CD4-positive, alpha-beta T cell (primary cell): ENCODE measurements at regions not wholly inside any gene's neighbourhood (a gene's known extent, or its start where the extent isn't known, plus 50 kb on each side); places are given as distances from the start of the nearest gene placed in this dataset.

Experiments used
- ATAC-seq: fragments of 200-7000 bp; cut with Tn5 transposase; one replicate; pipeline ENCODE4 v1.10.0; 2022; ENCODE audit warnings: mild to moderate bottlenecking; ENCODE audit not compliant: poor library complexity
- CTCF ChIA-PET: fragments of 350-600 bp; sonication (Branson Sonifier 250); formaldehyde crosslinking; loops from one replicate; lab custom pipeline; 2021; ENCODE audit warnings: antibody characterized with exemption, inconsistent platforms; lab: Charles Lee
- POLR2A ChIA-PET: fragments of 350-600 bp; sonication (Branson Sonifier 250); formaldehyde crosslinking; loops from one replicate; lab custom pipeline; 2021; ENCODE audit warnings: antibody characterized with exemption, inconsistent platforms; lab: Charles Lee
- DNase-seq, 14 experiments: peaks; one replicate each; pipeline ENCODE4 v3.0.0-alpha.2; 2013 to 2020; ENCODE audit warnings: mixed read lengths in 2 of 14
- H3K27ac ChIP-seq, 2 donors: one replicate each; pipeline versions ENCODE4 v1.5.1 to v1.7.0; 2013; ENCODE audit warnings: low read length in 2 of 2, low read depth in 1 of 2, mild to moderate bottlenecking in 1 of 2
- H3K27me3 ChIP-seq, 2 experiments: 1 replicate in 1 of 2; 2 replicates in 1 of 2; pipeline versions ENCODE4 v1.6.1 to v1.7.0; 2013; ENCODE audit warnings: low read length in 2 of 2, control low read depth in 1 of 2, mild to moderate bottlenecking in 1 of 2, moderate library complexity in 1 of 2; ENCODE audit not compliant: insufficient read depth in 2 of 2, control insufficient read depth in 1 of 2
- H3K36me3 ChIP-seq: one replicate; pipeline ENCODE4 v1.6.1; 2013; ENCODE audit warnings: low read length, control low read depth; ENCODE audit not compliant: insufficient read depth
- H3K4me1 ChIP-seq: one replicate; pipeline ENCODE4 v1.6.1; 2013; ENCODE audit warnings: low read length, control low read depth; ENCODE audit not compliant: insufficient read depth
- H3K4me3 ChIP-seq: one replicate; pipeline ENCODE4 v1.5.1; 2013; ENCODE audit warnings: mild to moderate bottlenecking, low read length, moderate library complexity
- H3K9me3 ChIP-seq, 2 experiments: 1 replicate in 1 of 2; 2 replicates in 1 of 2; pipeline versions ENCODE4 v1.6.1 to v1.7.0; 2013; ENCODE audit warnings: low read length in 2 of 2, mild to moderate bottlenecking in 2 of 2, control low read depth in 1 of 2, moderate library complexity in 1 of 2; ENCODE audit not compliant: control insufficient read depth in 1 of 2, insufficient read depth in 1 of 2
- H3K27ac Mint-ChIP-seq: one replicate; pipeline ENCODE4 v1.8.0; 2020; ENCODE audit warnings: mixed read lengths
- H3K27me3 Mint-ChIP-seq: one replicate; pipeline ENCODE4 v1.8.0; 2021; ENCODE audit warnings: mixed read lengths
- H3K36me3 Mint-ChIP-seq: one replicate; pipeline ENCODE4 v1.8.0; 2021; ENCODE audit warnings: low read depth, mixed read lengths
- H3K4me1 Mint-ChIP-seq: one replicate; pipeline ENCODE4 v1.8.0; 2021; ENCODE audit warnings: low read depth, mixed read lengths
- H3K4me3 Mint-ChIP-seq: one replicate; pipeline ENCODE4 v1.8.0; 2020; ENCODE audit warnings: mild to moderate bottlenecking, mixed read lengths
- H3K9me3 Mint-ChIP-seq: one replicate; pipeline ENCODE4 v1.8.0; 2020; ENCODE audit warnings: mixed read lengths
- CTCF ChIP-seq: fragments of 200-600 bp; IDR thresholded peaks from one replicate; pipeline ENCODE4 v1.8.0; 2022; ENCODE audit warnings: antibody characterized with exemption, mild to moderate bottlenecking
- intact Hi-C, 2 experiments: fragments of 100-400 bp; cut with DNase I in 1 of 2; cut with micrococcal nuclease in 1 of 2; formaldehyde crosslinking; loops; one replicate each; pipeline versions ENCODE4 v1.15.1 to v1.9.0; 2023 to 2025; cut with DNase I, micrococcal nuclease

- Mint-ChIP-seq H3K36me3 (no peaks in the 10 kb centered on the region), H3K4me1 (no peaks in the 10 kb centered on the region), H3K27me3 (no peaks in the 10 kb centered on the region), H3K4me3 (no peak overlapping the region), H3K9me3 (peaks cover 9% of the 10 kb centered on the region), H3K27ac (no peak overlapping the region)
- ChIA-PET POLR2A (no interaction called here), CTCF (no interaction called here)
- Histone ChIP-seq H3K9me3 (peaks cover 0 to 4% of the 10 kb centered on the region in 2 experiments), H3K27me3 (peaks cover 0 to 6% of the 10 kb centered on the region in 2 experiments), H3K27ac (no peak overlapping the region), H3K4me1 (no peaks in the 10 kb centered on the region), H3K36me3 (no peaks in the 10 kb centered on the region), H3K4me3 (no peak overlapping the region)
- intact Hi-C loops: no loop called here
- no peak for DNase-seq
- TF ChIP-seq CTCF: no peak
- no peak for ATAC-seq
Measured at GRCh38 chr2:71952572-71953188, 195.0 kb downstream of the CYP26B1 start.

GRCh38 chr2:71951718-71952404 is 195.8 kb downstream of the CYP26B1 start:
- TF ChIP-seq CTCF: no peak
- H3K4me3 ChIP-seq: no peak overlapping the region
- intact Hi-C loops: no loop called here
- H3K9me3 Mint-ChIP-seq: peaks cover 5% of the 10 kb centered on the region
- no peak overlapping the region for H3K27ac Mint-ChIP-seq
- no peak overlapping the region for H3K4me3 Mint-ChIP-seq
- no peaks in the 10 kb centered on the region for H3K36me3 ChIP-seq
- POLR2A ChIA-PET: no interaction called here
- H3K36me3 Mint-ChIP-seq: no peaks in the 10 kb centered on the region
- no peaks in the 10 kb centered on the region for H3K4me1 ChIP-seq
- ATAC-seq (no peak), DNase-seq (no peak)
- no peaks in the 10 kb centered on the region for H3K9me3 ChIP-seq
- no peaks in the 10 kb centered on the region for H3K27me3 Mint-ChIP-seq
- CTCF ChIA-PET: no interaction called here
- no peak overlapping the region for H3K27ac ChIP-seq
- H3K27me3 ChIP-seq: peaks cover 0 to 6% of the 10 kb centered on the region in 2 experiments
- H3K4me1 Mint-ChIP-seq: no peaks in the 10 kb centered on the region

- intact Hi-C loops: no loop called here
- Histone ChIP-seq H3K9me3 (no peaks in the 10 kb centered on the region), H3K27ac (no peak overlapping the region), H3K27me3 (peaks cover 0 to 6% of the 10 kb centered on the region in 2 experiments), H3K36me3 (no peaks in the 10 kb centered on the region), H3K4me1 (no peaks in the 10 kb centered on the region), H3K4me3 (no peak overlapping the region)
- TF ChIP-seq CTCF: no peak
- DNase-seq: no peak
- Mint-ChIP-seq H3K4me1 (no peaks in the 10 kb centered on the region), H3K9me3 (no peaks in the 10 kb centered on the region), H3K27ac (no peak overlapping the region), H3K27me3 (no peaks in the 10 kb centered on the region), H3K36me3 (no peaks in the 10 kb centered on the region), H3K4me3 (no peak overlapping the region)
- CTCF ChIA-PET: no interaction called here
- POLR2A ChIA-PET: no interaction called here
- no peak for ATAC-seq
Measured at GRCh38 chr2:71951083-71951468, 196.6 kb downstream of the CYP26B1 start.
